ENCODE measurements at regions not wholly inside any gene's neighbourhood (a gene's known extent, or its start where the extent isn't known, plus 50 kb on each side); places are given as distances from the start of the nearest gene placed in this dataset.

- TF ChIP-seq, protein P1, sequence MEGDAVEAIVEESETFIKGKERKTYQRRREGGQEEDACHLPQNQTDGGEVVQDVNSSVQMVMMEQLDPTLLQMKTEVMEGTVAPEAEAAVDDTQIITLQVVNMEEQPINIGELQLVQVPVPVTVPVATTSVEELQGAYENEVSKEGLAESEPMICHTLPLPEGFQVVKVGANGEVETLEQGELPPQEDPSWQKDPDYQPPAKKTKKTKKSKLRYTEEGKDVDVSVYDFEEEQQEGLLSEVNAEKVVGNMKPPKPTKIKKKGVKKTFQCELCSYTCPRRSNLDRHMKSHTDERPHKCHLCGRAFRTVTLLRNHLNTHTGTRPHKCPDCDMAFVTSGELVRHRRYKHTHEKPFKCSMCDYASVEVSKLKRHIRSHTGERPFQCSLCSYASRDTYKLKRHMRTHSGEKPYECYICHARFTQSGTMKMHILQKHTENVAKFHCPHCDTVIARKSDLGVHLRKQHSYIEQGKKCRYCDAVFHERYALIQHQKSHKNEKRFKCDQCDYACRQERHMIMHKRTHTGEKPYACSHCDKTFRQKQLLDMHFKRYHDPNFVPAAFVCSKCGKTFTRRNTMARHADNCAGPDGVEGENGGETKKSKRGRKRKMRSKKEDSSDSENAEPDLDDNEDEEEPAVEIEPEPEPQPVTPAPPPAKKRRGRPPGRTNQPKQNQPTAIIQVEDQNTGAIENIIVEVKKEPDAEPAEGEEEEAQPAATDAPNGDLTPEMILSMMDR (IDR thresholded peaks at IDR 0.05; ENCODE audit: low read length), result no peak
- no peak for TF ChIP-seq EZH2 (IDR thresholded peaks at IDR 0.05; ENCODE audit: borderline replicate concordance, low read length)
These were observed 187.7 kb upstream of the CNTNAP2 start for GRCh38 chr7:145928937-145929336.

Data from OCI-LY1 (cell line).